HL-60 (cell line): ENCODE measurements at regions not wholly inside any gene's neighbourhood (a gene's known extent, or its start where the extent isn't known, plus 50 kb on each side); places are given as distances from the start of the nearest gene placed in this dataset.

ENCODE experiments used
- DNase-seq, 2 experiments: peaks; one replicate each; pipeline ENCODE4 v3.0.0-alpha.2; 2010 to 2020; ENCODE audit warnings: low read depth in 1 of 2, low spot score in 1 of 2
- H3K27ac ChIP-seq: fragments of 250-450 bp; sonication (Bioruptor Pico); replicated peaks from 2 replicates; pipeline ENCODE4 v1.5.1; 2020; ENCODE audit warnings: mild to moderate bottlenecking, moderate library complexity
- H3K27me3 ChIP-seq: fragments of 250-450 bp; sonication (Bioruptor Pico); 2 replicates; pipeline ENCODE4 v1.5.1; 2021; ENCODE audit warnings: mild to moderate bottlenecking, moderate library complexity; ENCODE audit not compliant: insufficient read depth, poor library complexity, severe bottlenecking
- H3K4me3 ChIP-seq: replicated peaks from 2 replicates; pipeline ENCODE4 v1.5.1; 2011; ENCODE audit warnings: mild to moderate bottlenecking, control low read depth, low read length; ENCODE audit not compliant: insufficient read depth
- CTCF ChIP-seq: IDR thresholded peaks from one replicate; pipeline ENCODE4 v1.5.1; 2011; ENCODE audit warnings: low read length, control low read depth, inconsistent platforms; ENCODE audit not compliant: insufficient read depth
- GABPA ChIP-seq: IDR thresholded peaks from 2 replicates; pipeline ENCODE4 v1.6.1; 2012; ENCODE audit warnings: low read depth
- POLR2AphosphoS5 ChIP-seq: IDR thresholded peaks from 2 replicates; pipeline ENCODE4 v1.6.1; 2012; ENCODE audit warnings: low read depth
- REST ChIP-seq: IDR thresholded peaks from 2 replicates; pipeline ENCODE4 v1.6.1; 2012; ENCODE audit warnings: low read depth; ENCODE audit not compliant: insufficient replicate concordance
- SPI1 ChIP-seq: IDR thresholded peaks from 2 replicates; pipeline ENCODE4 v1.6.1; 2012; ENCODE audit warnings: low read depth, mild to moderate bottlenecking, borderline replicate concordance

DNA sequence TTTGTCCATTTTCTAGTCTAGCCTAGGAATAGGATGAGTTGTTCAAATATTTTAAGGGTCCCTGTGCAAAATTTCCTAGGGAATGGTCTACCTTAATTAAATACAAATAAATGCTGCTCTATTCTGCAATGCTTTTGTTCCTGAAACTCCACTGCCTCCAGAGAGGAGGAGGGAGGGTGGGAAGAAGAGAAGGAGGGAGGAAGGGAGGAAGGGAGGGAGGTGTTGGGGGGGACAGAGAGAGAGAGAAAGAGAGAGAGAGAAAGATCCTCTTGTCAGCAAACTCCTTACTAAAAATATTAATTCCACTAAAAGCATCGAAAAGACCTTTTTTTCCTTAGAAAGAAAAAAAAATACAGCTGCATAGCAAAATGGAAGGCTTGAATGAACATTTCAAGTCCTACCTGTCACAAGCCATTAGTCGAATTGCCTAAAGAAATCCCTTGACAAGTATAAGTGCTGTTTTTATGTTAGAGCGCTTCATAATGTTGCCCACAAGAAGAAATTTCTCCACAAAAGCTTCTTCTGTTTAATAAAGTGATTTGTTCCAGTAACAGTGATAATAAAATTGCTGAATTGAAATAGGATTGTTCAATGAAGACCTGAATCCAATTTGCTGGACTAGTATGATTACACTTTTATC is 106.0 kb downstream of the NKX6-1 start:
- TF ChIP-seq CTCF (no peak), REST (no peak), GABPA (no peak), POLR2AphosphoS5 (no peak), SPI1 (no peak)
- Histone ChIP-seq H3K27me3 (no peaks in the 10 kb centered on the region), H3K4me3 (no peak overlapping the region), H3K27ac (no peak overlapping the region)
- no peak for DNase-seq

DNA sequence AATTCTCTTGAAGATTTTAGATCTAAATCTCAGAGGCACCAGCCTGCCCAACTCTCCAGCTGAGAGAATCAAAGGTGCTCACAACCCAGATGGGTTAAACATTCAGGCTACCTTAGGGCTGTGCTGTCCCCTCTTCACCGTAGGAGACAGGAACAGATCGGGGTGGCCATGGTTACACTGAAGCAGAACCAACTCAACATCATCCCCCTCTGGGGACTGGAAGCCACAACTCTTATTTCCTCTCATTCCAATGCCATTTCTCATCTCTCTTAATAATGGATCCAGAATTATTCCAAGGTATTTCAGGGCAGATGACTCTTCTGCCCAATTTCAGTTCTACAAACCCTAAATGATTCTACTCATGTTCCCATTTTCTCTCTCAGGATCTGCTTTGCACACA is 109.7 kb downstream of the NKX6-1 start:
- peaks cover 2% of the 10 kb centered on the region for H3K27me3 ChIP-seq
- DNase-seq = no peak
- TF ChIP-seq REST (no peak), SPI1 (no peak), POLR2AphosphoS5 (no peak), CTCF (no peak)

DNA sequence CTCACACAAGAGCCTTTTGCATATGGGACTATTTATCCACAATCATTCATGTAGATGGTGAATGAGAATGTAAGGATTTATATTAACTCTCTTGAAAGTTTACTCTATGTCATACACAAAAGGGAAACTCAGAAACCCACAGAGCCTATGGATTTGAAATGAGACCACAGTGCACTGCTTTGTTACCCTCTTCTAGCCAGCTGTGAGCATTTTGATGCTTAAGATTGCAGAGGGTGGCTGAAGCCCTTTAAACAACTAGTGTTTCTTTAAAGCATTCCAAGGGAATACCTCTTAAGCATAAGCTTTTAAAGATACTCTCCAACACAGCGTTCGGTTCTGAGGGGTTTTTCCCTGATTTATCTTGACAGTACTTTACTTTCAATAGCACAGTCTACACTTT is 113.9 kb downstream of the NKX6-1 start:
- no peak for TF ChIP-seq GABPA
- no peak for TF ChIP-seq SPI1
- TF ChIP-seq POLR2AphosphoS5 = no peak
- TF ChIP-seq REST = no peak
- TF ChIP-seq CTCF = no peak
- H3K27ac ChIP-seq = no peak overlapping the region
- DNase-seq = no peak
- H3K4me3 ChIP-seq = no peak overlapping the region
- H3K27me3 ChIP-seq = peaks cover 2% of the 10 kb centered on the region

More for the DNA sequence above, 109.7 kb downstream of the NKX6-1 start:
- Histone ChIP-seq H3K27ac (no peak overlapping the region), H3K4me3 (no peak overlapping the region)
